Fibroblast of skin of scalp (primary cell): ENCODE measurements at regions not wholly inside any gene's neighbourhood (a gene's known extent, or its start where the extent isn't known, plus 50 kb on each side); places are given as distances from the start of the nearest gene placed in this dataset.
A peak's percentile ranks its signal among the peaks of the same experiment; 100 is the strongest.
"Not testable (repeated sequence)": the region's sequence is repeated elsewhere in the genome, so short reads cannot be mapped to it uniquely, and the experiment has no call there.

Source experiments
- DNase-seq: peaks from one replicate; pipeline ENCODE4 v3.0.0-alpha.2; 2013

- not testable (repeated sequence) for DNase-seq
These were observed 145.1 kb downstream of the AKR1D1 start for GRCh38 chr7:138221388-138221787.

GRCh38 chr7:138223402-138223879 lies 147.2 kb downstream of the AKR1D1 start:
- no peak for DNase-seq

- DNase-seq = no peak
These were observed 149.8 kb downstream of the AKR1D1 start for GRCh38 chr7:138226001-138226476.

DNA sequence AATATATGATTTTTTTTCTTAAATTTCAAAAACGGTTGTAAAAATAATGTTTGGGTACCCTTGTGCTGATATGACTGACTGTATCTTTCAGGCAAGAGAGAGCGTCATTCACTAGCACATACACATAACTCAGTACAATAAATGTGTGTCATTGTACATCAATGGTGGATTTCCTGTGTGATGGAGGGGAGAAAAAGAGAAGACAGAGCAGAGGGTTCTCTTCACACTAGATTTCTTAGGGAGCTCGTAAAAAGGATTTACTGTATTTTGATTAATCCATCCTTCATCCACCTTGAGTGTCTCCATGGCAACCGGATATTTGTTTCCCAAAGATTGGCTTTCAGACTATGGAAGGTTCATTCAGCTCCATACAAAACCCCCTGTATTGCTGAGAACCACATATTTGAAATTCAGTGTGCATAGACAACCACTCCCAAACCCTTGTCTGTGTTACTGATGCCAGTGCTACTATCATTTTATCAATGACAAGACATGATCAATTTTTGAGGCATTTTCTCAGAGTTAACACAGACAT lies 150.6 kb downstream of the AKR1D1 start:
- DNase-seq = no peak

- DNase-seq = no peak
These were observed 151.9 kb downstream of the AKR1D1 start for GRCh38 chr7:138228119-138228518.

DNA sequence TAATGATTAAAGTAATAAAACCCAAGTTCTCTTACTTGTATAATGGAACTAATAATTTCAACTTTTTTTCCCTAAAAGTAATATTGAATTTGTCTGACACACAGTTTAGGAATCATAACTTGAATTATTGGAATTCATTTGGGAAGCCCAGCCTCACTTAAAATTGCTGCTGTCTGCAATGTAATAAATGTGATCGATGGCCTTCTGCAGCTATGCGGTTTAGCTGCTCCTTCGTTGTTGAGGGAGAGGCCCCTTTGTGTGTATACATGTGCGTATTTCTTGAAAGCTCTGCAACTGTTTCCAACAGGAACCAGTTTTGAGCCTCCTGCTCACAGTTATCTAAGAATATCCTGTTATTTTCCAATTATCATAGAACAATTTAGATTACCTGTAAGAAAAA lies 152.5 kb downstream of the AKR1D1 start:
- DNase-seq = no peak

GRCh38 chr7:138233189-138233588 lies 156.9 kb downstream of the AKR1D1 start:
- no peak for DNase-seq

DNA sequence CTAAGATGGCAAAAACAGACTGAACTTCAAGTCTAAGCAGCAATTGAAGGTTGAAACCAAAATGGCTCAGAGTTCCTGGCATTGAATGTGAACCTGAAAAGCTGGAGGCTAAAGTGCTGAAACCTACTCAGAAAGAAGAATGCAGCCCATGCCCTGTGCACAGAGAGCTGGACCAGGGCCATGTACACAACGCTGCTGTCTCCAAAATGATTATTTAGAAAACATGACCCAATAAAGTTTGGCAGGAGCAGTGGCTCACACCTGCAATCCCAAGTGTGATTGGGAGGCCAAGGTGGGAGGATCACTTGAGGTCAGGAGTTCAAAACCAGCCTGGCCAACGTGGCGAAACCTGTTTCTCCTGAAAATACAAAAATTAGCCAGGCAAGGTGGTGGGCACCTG lies 158.9 kb downstream of the AKR1D1 start:
- DNase-seq = no peak

GRCh38 chr7:138237995-138238394 lies 161.7 kb downstream of the AKR1D1 start:
- no peak for DNase-seq

DNA sequence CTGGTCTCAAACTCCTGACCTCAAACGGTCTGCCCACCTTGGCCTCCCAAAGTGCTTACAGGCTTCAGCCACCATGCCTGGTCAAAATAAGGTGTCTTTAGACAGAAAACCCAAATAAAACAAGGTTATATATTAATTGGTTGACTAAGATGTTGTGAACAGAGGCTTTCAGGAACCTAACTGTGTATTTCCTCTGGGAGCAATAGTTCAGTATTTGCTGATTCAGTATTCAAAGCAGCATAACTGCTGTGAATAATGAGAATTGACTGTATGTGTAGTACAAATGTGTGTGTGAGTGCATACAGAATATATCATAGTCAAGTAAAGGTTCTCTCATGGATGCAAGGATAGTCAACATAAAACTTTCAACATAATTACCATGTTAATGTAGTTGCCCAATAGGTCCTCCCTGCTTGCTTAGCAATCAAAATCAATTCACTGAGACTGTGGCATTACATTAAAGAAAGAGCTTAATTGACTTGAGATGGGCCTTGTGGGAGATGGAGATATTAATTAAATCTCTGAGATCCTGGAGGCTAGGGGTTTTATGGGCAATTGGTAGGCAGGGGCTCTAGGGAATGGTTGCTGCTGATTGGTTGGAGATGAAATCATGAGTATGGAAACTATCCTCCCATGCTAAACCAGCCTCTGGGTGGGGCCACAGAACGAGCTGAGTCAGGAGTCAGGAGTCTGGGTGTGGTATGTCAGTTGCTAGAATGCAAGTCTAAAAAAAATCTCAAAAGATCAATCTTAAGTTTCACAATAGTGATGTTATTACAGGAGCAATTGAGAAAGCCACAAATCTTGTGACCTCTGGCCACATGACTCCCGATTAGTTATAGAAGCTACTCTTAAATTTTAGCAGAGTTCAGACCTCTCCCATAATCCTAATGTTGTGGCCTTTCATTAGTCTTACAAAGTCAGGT lies 162.7 kb downstream of the AKR1D1 start:
- DNase-seq = no peak

GRCh38 chr7:138243430-138243829 lies 167.2 kb downstream of the AKR1D1 start:
- no peak for DNase-seq

DNA sequence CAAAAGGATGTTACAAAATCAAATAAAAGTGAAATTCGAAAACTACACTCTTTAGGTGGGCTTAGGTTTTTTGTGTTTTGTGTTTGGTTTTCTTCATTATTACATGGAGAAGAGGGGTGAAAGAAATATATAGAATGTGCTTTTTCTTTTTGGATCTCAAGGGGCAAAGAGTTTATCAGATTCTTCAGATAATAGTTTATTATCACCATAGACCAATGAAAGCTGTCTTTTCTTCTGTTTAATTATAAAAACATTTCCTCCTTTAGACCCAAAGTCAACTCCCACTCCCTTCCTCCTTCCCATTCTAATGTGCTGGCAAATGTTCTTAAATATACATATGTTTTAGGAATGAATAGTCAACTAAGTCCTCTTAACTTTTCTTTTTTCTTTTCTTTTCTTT lies 167.6 kb downstream of the AKR1D1 start:
- DNase-seq = no peak

- no peak for DNase-seq
These were observed 168.3 kb downstream of the AKR1D1 start for GRCh38 chr7:138244606-138245005.

- no peak for DNase-seq
These were observed 169.0 kb downstream of the AKR1D1 start for GRCh38 chr7:138245216-138245615.

DNA sequence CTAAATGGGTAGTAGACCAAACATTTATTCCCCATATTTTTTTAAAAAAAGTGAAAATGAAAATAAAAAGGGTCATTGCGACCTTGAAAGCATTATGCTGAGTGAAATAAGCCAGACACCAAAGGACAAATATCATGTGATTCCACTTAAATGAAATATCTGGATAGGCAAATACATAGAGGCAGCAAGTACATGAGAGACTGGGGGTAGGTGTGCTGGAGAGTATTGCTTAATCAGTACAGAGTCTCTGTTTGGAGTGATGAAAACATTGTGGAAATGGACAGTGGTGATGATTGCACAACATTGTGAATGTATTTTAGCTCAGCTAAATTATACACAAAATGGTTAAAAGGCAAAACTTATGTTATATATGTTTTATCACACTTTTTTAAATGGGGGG lies 169.4 kb downstream of the AKR1D1 start:
- no peak for DNase-seq

GRCh38 chr7:138246428-138246827 lies 170.2 kb downstream of the AKR1D1 start:
- DNase-seq = no peak

GRCh38 chr7:138247081-138247480 lies 170.8 kb downstream of the AKR1D1 start:
- no peak for DNase-seq

GRCh38 chr7:138247568-138248333 lies 171.5 kb downstream of the AKR1D1 start:
- DNase-seq = peak; percentile 30

DNA sequence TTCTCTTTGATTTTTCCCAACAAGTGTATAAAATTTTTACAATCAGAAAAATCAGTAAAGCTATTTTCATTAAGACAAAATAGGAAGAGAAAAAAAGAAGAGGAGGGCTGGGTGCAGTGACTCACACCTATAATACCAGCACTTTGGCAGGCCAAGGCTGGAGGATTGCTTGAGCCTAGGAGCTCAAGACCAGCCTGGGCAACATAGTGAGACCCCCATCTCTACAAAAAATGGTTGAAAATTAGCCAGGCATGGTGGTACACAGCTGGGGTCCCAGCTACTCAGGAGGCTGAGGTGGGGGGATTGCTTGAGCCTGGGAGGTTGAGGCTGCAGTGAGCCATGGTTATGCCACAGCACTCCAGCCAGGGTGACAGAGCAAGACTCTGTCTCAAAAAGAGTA lies 172.3 kb downstream of the AKR1D1 start:
- no peak for DNase-seq

DNA sequence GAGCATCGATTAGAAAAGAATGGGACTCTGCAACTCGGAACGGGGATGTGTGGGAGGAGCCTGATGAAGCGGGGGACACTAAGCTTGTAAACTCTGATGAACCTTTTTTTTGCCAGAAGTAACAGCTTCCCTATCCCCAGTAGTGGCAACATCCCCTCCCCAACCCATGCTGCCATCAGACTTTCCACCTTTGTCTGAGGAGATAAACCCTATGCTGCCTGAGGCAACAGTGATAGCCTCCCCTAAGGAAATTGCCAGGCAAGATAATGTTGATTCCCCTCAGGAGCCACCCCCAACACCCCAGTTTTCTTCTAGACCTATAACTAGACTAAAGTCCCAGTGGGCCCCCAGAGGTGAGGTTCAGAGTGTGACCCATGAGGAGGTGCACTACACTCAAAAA lies 173.7 kb downstream of the AKR1D1 start:
- no peak for DNase-seq

DNA sequence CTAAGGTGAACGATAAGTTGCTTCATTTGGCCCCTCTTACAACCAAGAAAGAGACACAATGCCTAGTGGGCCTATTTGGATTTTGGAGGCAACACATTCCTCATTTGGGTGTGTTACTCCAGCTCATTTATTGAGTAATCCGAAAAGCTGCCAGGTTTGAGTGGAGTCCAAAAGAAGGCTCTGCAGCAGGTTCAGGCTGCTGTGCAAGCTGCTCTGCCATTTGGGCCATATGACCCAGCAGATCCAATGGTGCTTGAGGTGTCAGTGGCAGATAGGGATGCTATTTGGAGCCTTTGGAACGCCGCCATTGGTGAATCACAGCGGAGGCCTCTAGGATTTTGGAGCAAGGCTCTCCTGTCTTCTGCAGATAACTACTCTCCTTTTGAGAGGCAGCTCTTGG lies 176.4 kb downstream of the AKR1D1 start:
- DNase-seq = not testable (repeated sequence)

GRCh38 chr7:138254444-138254843 lies 178.2 kb downstream of the AKR1D1 start:
- DNase-seq = no peak
